Tibial artery (tissue), 4 donors: ENCODE measurements at regions not wholly inside any gene's neighbourhood (a gene's known extent, or its start where the extent isn't known, plus 50 kb on each side); places are given as distances from the start of the nearest gene placed in this dataset.

Source experiments
- DNase-seq, 2 donors: peaks; one replicate each; pipeline ENCODE4 v3.0.0-alpha.2; 2019
- H3K27ac ChIP-seq, 2 donors: fragments of 200-600 bp; sonication (generic) in 1 of 2; 1 replicate in 1 of 2; 2 replicates in 1 of 2; pipeline ENCODE4 v1.5.1; 2018 to 2019; ENCODE audit warnings: mild to moderate bottlenecking in 1 of 2
- H3K27me3 ChIP-seq, 2 donors: fragments of 200-600 bp; sonication (generic) in 1 of 2; one replicate each; pipeline versions ENCODE4 v1.5.1 to v1.6.0; 2016 to 2019
- H3K36me3 ChIP-seq, 3 donors: fragments of 200-600 bp; sonication (generic) in 2 of 3; one replicate each; pipeline ENCODE4 v1.5.1; 2016 to 2019; ENCODE audit warnings: mild to moderate bottlenecking in 2 of 3
- H3K4me1 ChIP-seq, 4 donors: fragments of 200-600 bp; sonication (generic) in 2 of 4; 1 replicate in 3 of 4; 2 replicates in 1 of 4; pipeline ENCODE4 v1.5.1; 2016 to 2019
- H3K4me3 ChIP-seq, 2 donors: fragments of 200-600 bp; sonication (generic) in 1 of 2; 1 replicate in 1 of 2; 2 replicates in 1 of 2; pipeline ENCODE4 v1.5.1; 2018 to 2019; ENCODE audit warnings: mild to moderate bottlenecking in 2 of 2
- H3K9me3 ChIP-seq, 3 donors: fragments of 200-600 bp; sonication (generic) in 1 of 3; one replicate each; pipeline ENCODE4 v1.5.1; 2016 to 2019
- CTCF ChIP-seq, 2 experiments: fragments of 200-600 bp in 1 of 2; fragments of 450-650 bp in 1 of 2; IDR thresholded peaks; one replicate each; pipeline ENCODE4 v1.5.1; 2017 to 2019; ENCODE audit warnings: antibody characterized with exemption in 2 of 2, mild to moderate bottlenecking in 1 of 2, moderate library complexity in 1 of 2
- intact Hi-C: fragments of 100-400 bp; cut with DNase I; formaldehyde crosslinking; loops from one replicate; pipeline ENCODE4 v1.15.0; 2023; ENCODE audit warnings: low total_unique reads

- no peaks in the 10 kb centered on the region for H3K9me3 ChIP-seq
- H3K27ac ChIP-seq: no peak overlapping the region
- no peak overlapping the region for H3K4me3 ChIP-seq
- no peaks in the 10 kb centered on the region for H3K27me3 ChIP-seq
- intact Hi-C loops: no loop called here
- no peak for TF ChIP-seq CTCF (IDR thresholded peaks at IDR 0.05)
- H3K36me3 ChIP-seq: no peaks in the 10 kb centered on the region
- peaks cover 0 to 15% (median 0%) of the 10 kb centered on the region in 4 donors for H3K4me1 ChIP-seq
- no peak for DNase-seq
Observed at GRCh38 chr6:126540161-126540560, 200.2 kb downstream of the CENPW start.

DNA sequence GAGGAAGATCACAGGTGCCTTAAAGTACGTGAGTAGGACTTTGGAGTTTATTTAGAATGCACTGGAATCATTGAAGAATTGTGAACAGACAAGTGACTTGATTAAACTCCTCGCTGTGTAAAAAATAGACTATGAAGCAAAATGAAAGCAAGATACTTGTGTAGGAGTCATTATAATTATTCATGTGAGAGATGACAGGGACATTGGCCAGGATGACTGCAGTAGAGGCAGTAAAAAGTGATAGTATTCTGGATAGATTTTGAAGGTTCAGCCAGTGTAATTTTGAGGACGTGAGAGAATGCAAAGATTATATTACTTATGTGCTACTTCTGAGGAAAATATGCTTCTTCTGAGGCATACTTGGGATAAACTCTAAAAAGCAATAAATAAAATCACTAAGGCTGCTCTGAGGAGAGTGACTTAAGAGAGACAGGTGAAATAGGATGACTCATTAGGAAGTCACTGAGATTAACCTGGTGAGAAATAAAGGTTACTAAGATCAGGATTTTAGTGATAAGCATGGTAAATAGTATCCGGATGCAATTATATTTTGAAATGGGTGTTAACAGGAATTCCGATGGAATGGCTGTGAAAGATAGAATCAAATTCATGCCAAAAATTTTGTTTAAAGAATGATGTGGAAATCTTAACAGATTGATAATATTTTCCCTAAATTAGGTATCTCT lies 202.0 kb downstream of the CENPW start:
- H3K4me3 ChIP-seq: no peak overlapping the region
- H3K36me3 ChIP-seq: no peaks in the 10 kb centered on the region
- no peak for DNase-seq
- no peaks in the 10 kb centered on the region for H3K9me3 ChIP-seq
- intact Hi-C loops: no loop called here
- no peak overlapping the region for H3K27ac ChIP-seq
- peaks cover 0 to 15% (median 0%) of the 10 kb centered on the region in 4 donors for H3K4me1 ChIP-seq
- no peaks in the 10 kb centered on the region for H3K27me3 ChIP-seq
- no peak for TF ChIP-seq CTCF (IDR thresholded peaks at IDR 0.05)

DNA sequence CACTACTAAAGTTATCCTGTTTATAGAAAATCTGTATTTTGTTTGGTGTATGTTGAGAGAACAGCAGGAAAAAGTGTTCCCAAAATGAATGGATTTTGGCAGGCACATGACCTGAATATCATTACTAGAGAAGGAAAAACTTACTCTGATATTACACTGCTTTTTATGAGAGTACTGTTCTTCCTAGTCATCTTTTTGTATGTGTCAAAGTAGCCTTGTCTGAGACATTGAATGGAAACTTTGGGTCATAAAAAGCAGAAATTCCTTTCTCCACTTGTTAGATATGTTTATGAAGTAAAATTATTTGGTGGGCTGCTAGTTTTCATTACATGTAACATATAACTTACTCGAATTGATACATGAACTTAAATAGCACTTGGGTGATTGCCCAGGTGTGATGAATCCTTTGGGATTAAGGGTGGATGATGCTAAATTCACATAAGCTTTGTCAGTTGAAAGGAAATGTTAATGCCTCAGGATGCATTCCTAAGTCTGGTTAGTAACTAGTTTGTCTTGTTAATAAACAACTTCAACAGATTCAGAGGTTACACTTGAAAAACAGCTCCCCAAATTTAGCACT lies 206.7 kb downstream of the CENPW start:
- Histone ChIP-seq H3K4me1 (no peaks in the 10 kb centered on the region), H3K4me3 (no peak overlapping the region), H3K27me3 (no peaks in the 10 kb centered on the region), H3K27ac (no peak overlapping the region), H3K36me3 (no peaks in the 10 kb centered on the region), H3K9me3 (no peaks in the 10 kb centered on the region)
- no peak for DNase-seq
- no peak for TF ChIP-seq CTCF (IDR thresholded peaks at IDR 0.05)
- intact Hi-C loops: no loop called here

- no peak for DNase-seq
- H3K36me3 ChIP-seq: no peaks in the 10 kb centered on the region
- no peaks in the 10 kb centered on the region for H3K9me3 ChIP-seq
Observed at GRCh38 chr6:126548300-126548699, 208.4 kb downstream of the CENPW start.

GRCh38 chr6:126550323-126550722 lies 210.4 kb downstream of the CENPW start:
- H3K36me3 ChIP-seq: no peaks in the 10 kb centered on the region
- H3K27me3 ChIP-seq: no peaks in the 10 kb centered on the region
- H3K4me3 ChIP-seq: no peak overlapping the region
- H3K9me3 ChIP-seq: no peaks in the 10 kb centered on the region
- no peak overlapping the region for H3K27ac ChIP-seq
- intact Hi-C loops: no loop called here
- DNase-seq: no peak
- no peak for TF ChIP-seq CTCF (IDR thresholded peaks at IDR 0.05)
- no peaks in the 10 kb centered on the region for H3K4me1 ChIP-seq

More at GRCh38 chr6:126548300-126548699, 208.4 kb downstream of the CENPW start:
- intact Hi-C loops: no loop called here
- Histone ChIP-seq H3K4me3 (no peak overlapping the region), H3K27ac (no peak overlapping the region), H3K27me3 (no peaks in the 10 kb centered on the region), H3K4me1 (no peaks in the 10 kb centered on the region)
- no peak for TF ChIP-seq CTCF (IDR thresholded peaks at IDR 0.05)
